HepG2 (cell line): ENCODE measurements at regions not wholly inside any gene's neighbourhood (a gene's known extent, or its start where the extent isn't known, plus 50 kb on each side); places are given as distances from the start of the nearest gene placed in this dataset.

Experiments used
- CTCF ChIP-seq: sonication (generic); formaldehyde crosslinking; IDR thresholded peaks from 2 replicates; pipeline ENCODE4 v1.5.0; 2020; ENCODE audit warnings: mild to moderate bottlenecking, missing genetic modification reagents, moderate library complexity
- ISX ChIP-seq: sonication (generic); formaldehyde crosslinking; conservative IDR thresholded peaks from 2 replicates; pipeline ENCODE4 v1.5.0; 2020; ENCODE audit warnings: missing genetic modification reagents
- KAT2B ChIP-seq: fragments of 150-350 bp; IDR thresholded peaks from 2 replicates; pipeline ENCODE4 v1.6.1; 2014; ENCODE audit warnings: low read depth, low read length, borderline replicate concordance
- ZNF704 ChIP-seq: sonication (generic); formaldehyde crosslinking; IDR thresholded peaks from 2 replicates; pipeline ENCODE4 v1.8.1; 2023; ENCODE audit warnings: mild to moderate bottlenecking, inconsistent platforms, moderate library complexity, missing genetic modification reagents, borderline replicate concordance

GRCh38 chr13:106821979-106822378 lies 254.0 kb upstream of the ARGLU1 start:
- TF ChIP-seq ISX (CRISPR knock-in tag) (no peak), CTCF (CRISPR knock-in tag) (no peak), ZNF704 (CRISPR knock-in tag) (no peak), KAT2B (no peak)
